Uterus (tissue), 3 donors: ENCODE measurements at regions not wholly inside any gene's neighbourhood (a gene's known extent, or its start where the extent isn't known, plus 50 kb on each side); places are given as distances from the start of the nearest gene placed in this dataset.

Experiments used
- DNase-seq, 2 donors: peaks; one replicate each; pipeline ENCODE4 v3.0.0-alpha.2; 2019 to 2020
- H3K27ac ChIP-seq, 2 donors: fragments of 200-600 bp; sonication (generic); 1 replicate in 1 of 2; 2 replicates in 1 of 2; pipeline ENCODE4 v1.5.1; 2016 to 2018
- H3K27me3 ChIP-seq, 2 donors: fragments of 200-600 bp; sonication (generic); one replicate each; pipeline ENCODE4 v1.5.1; 2018 to 2019; ENCODE audit warnings: control low read depth in 1 of 2
- H3K36me3 ChIP-seq, 2 donors: fragments of 200-600 bp; sonication (generic); one replicate each; pipeline ENCODE4 v1.5.1; 2019; ENCODE audit warnings: control low read depth in 1 of 2
- H3K4me1 ChIP-seq, 2 donors: fragments of 200-600 bp; sonication (generic); one replicate each; pipeline ENCODE4 v1.5.1; 2018 to 2019; ENCODE audit warnings: control low read depth in 1 of 2
- H3K4me3 ChIP-seq, 2 donors: fragments of 200-600 bp; sonication (generic); 1 replicate in 1 of 2; 2 replicates in 1 of 2; pipeline ENCODE4 v1.5.1; 2018 to 2019; ENCODE audit warnings: mild to moderate bottlenecking in 1 of 2
- H3K9me3 ChIP-seq, 2 donors: fragments of 200-600 bp; sonication (generic); one replicate each; pipeline ENCODE4 v1.5.1; 2019; ENCODE audit warnings: control low read depth in 1 of 2
- POLR2A ChIP-seq, 2 donors: fragments of 450-650 bp; IDR thresholded peaks; one replicate each; pipeline ENCODE4 v1.6.1; 2016; ENCODE audit warnings: antibody characterized with exemption in 2 of 2, mild to moderate bottlenecking in 1 of 2, moderate library complexity in 1 of 2
- intact Hi-C: fragments of 100-400 bp; cut with DNase I; formaldehyde crosslinking; loops from one replicate; pipeline ENCODE4 v1.15.1; 2023; ENCODE audit warnings: low total_unique reads
- TF ChIP-seq, protein P1 (sequence below), 4 experiments: fragments of 200-600 bp in 2 of 4; fragments of 450-650 bp in 2 of 4; sonication (generic) in 2 of 4; IDR thresholded peaks; one replicate each; pipeline ENCODE4 v1.5.1; 2016 to 2019; ENCODE audit warnings: antibody characterized with exemption in 4 of 4, mild to moderate bottlenecking in 2 of 4, moderate library complexity in 1 of 4
- donor health status: DM: yes; HTN: yes; CAD: no.

DNA sequence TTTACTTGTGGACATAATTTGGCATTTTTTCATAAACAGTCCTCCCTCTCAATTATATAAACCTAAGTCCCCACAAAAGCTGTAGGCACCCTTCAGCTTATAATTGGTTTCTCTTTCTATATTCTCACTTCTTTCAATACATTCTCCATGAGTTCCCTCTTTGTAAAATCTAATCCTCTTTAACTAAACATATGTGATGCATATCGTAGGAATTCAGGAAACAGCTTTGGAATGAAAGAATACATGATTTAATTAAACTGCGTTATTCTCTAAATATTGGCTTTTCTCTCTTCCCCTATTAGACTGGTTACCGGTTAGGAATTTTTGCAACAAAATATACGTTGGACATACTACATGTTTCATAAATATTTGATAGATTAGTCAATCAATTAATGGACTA lies 1122.6 kb downstream of the FLRT2 start:
- no peak for DNase-seq
- Histone ChIP-seq H3K4me1 (no peaks in the 10 kb centered on the region), H3K4me3 (no peak overlapping the region), H3K9me3 (no peaks in the 10 kb centered on the region), H3K27ac (no peak overlapping the region), H3K36me3 (no peaks in the 10 kb centered on the region), H3K27me3 (no peaks in the 10 kb centered on the region)
- intact Hi-C loops = no loop called here
- no peak for TF ChIP-seq POLR2A (IDR thresholded peaks at IDR 0.05)
- TF ChIP-seq, protein P1, sequence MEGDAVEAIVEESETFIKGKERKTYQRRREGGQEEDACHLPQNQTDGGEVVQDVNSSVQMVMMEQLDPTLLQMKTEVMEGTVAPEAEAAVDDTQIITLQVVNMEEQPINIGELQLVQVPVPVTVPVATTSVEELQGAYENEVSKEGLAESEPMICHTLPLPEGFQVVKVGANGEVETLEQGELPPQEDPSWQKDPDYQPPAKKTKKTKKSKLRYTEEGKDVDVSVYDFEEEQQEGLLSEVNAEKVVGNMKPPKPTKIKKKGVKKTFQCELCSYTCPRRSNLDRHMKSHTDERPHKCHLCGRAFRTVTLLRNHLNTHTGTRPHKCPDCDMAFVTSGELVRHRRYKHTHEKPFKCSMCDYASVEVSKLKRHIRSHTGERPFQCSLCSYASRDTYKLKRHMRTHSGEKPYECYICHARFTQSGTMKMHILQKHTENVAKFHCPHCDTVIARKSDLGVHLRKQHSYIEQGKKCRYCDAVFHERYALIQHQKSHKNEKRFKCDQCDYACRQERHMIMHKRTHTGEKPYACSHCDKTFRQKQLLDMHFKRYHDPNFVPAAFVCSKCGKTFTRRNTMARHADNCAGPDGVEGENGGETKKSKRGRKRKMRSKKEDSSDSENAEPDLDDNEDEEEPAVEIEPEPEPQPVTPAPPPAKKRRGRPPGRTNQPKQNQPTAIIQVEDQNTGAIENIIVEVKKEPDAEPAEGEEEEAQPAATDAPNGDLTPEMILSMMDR (IDR thresholded peaks at IDR 0.05) = no peak

DNA sequence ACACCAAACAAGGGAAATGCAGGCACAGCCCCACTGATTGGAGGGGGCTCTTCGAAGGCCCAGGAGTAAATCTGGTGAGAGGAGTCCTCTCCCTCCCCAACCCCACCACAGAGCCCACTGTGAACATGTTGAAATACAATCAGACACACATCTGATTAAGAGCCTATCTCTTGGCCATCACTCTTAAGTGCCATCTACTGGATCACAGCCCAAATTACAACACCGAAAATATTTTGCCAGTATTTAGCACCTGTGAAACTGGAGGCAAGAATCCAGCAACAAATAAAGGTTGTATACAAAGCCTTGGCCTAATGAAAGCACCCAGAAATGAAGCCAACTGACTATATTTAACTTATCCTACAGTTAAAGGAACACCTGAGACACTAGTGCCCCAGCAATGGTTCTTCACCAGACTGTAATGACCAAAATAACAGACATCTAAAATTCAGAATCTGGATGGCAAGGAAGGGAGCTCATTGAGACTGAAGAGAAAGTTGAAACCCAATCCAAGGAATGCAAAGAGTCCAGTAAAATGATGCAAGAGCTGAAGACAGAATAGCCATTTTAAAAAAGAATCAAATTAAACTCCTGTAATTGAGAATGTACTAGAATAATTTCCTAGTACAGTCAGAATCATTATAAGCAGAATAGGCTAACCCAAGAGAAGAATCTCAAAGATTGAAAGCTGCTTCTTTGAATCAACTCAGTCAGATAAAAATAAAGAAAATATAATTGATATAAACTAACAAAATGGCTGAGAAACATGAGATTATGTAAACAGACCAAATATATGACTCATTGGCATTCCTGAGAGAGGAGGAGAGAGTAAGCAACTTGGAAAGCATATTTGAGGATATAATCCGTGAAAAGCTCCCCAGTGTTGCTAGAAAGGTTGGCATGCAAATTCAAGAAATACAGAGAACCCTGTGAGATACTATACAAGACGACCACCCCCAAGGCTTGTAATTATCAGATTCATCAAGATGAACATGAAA lies 1117.0 kb downstream of the FLRT2 start:
- Histone ChIP-seq H3K36me3 (no peaks in the 10 kb centered on the region), H3K4me3 (no peak overlapping the region), H3K4me1 (no peaks in the 10 kb centered on the region), H3K9me3 (no peaks in the 10 kb centered on the region), H3K27me3 (no peaks in the 10 kb centered on the region), H3K27ac (no peak overlapping the region)
- DNase-seq = no peak
- TF ChIP-seq, protein P1 (IDR thresholded peaks at IDR 0.05) = no peak
- no peak for TF ChIP-seq POLR2A (IDR thresholded peaks at IDR 0.05)
- intact Hi-C loops = no loop called here

DNA sequence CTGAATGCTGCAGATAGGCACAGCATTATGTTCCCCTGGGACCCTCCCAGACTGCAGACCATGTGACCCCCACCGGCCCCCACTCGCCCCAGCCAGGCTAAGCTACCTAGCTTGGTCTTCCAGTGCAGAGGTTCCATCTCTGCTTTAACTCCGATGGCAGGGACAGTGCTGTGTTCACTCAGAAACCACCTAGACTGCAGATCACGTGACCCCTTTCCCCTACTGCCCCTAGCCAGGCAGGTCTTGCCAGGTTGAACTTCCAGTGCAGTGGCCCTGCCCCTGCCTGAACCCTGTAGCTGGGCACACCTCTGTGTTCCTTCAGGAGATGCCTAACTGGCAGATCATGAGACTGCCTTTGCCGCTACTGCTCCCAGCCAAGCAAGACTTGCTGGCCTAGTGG lies 1116.2 kb downstream of the FLRT2 start:
- no peak for DNase-seq
- intact Hi-C loops = no loop called here
- no peak overlapping the region for H3K4me3 ChIP-seq
- H3K9me3 ChIP-seq = no peaks in the 10 kb centered on the region
- no peaks in the 10 kb centered on the region for H3K27me3 ChIP-seq
- H3K27ac ChIP-seq = no peak overlapping the region
- TF ChIP-seq POLR2A (IDR thresholded peaks at IDR 0.05) = no peak
- TF ChIP-seq, protein P1 (IDR thresholded peaks at IDR 0.05) = no peak
- H3K36me3 ChIP-seq = no peaks in the 10 kb centered on the region
- no peaks in the 10 kb centered on the region for H3K4me1 ChIP-seq

DNA sequence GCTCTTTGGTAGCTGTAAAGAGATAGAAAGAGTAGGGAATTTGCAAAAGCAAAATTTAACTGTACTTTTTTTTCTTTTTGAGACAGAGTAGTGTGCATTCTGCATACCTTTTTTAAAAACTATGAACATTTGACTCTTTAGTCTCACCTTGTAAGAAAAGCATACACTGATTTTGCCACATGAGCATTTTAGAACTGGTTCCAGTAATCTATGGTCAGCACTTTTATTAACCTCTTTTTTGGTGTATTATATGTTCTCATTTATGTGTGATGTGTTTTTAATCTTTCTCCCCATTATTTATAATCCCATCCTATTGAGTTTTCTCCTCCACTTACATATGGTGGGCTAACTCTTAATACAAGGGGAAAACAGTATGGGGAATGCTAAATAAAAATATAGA lies 1111.4 kb downstream of the FLRT2 start:
- no peak for DNase-seq
- Histone ChIP-seq H3K27me3 (no peaks in the 10 kb centered on the region), H3K4me1 (no peaks in the 10 kb centered on the region), H3K36me3 (no peaks in the 10 kb centered on the region), H3K27ac (no peak overlapping the region), H3K9me3 (no peaks in the 10 kb centered on the region), H3K4me3 (no peak overlapping the region)
- TF ChIP-seq, protein P1 (IDR thresholded peaks at IDR 0.05) = no peak
- TF ChIP-seq POLR2A (IDR thresholded peaks at IDR 0.05) = no peak
- intact Hi-C loops = no loop called here

DNA sequence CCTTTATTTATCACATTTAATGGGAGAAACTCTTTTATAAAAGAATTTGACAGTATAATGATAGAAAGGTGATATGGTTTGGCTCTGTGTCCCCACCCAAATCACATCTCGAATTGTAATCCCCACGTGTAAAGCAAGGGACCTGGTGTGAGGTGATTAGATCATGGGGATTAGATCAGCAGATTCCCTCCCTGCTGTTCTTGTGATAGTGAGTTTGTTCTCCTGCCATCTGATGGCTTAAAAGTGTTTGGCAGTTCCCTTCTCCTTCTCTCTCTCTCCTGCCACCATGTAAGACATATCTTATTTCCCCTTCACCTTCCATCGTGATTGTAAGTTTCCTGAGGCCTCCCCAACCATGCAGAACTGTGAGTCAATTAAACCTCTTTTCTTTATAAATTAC lies 1110.3 kb downstream of the FLRT2 start:
- no peak for TF ChIP-seq POLR2A (IDR thresholded peaks at IDR 0.05)
- TF ChIP-seq, protein P1 (IDR thresholded peaks at IDR 0.05) = no peak
- Histone ChIP-seq H3K36me3 (no peaks in the 10 kb centered on the region), H3K27me3 (no peaks in the 10 kb centered on the region), H3K9me3 (no peaks in the 10 kb centered on the region), H3K4me3 (no peak overlapping the region), H3K4me1 (no peaks in the 10 kb centered on the region), H3K27ac (no peak overlapping the region)
- no peak for DNase-seq
- intact Hi-C loops = no loop called here
